DOHH2 (cell line): ENCODE measurements at regions not wholly inside any gene's neighbourhood (a gene's known extent, or its start where the extent isn't known, plus 50 kb on each side); places are given as distances from the start of the nearest gene placed in this dataset.
"Not testable (repeated sequence)": the region's sequence is repeated elsewhere in the genome, so short reads cannot be mapped to it uniquely, and the experiment has no call there.

Experiments
- H3F3A ChIP-seq: fragments of 200-600 bp; sonication (generic), shearing (Covaris generic); 2 replicates; pipeline ENCODE4 v1.6.0; 2016; ENCODE audit warnings: antibody characterized with exemption, mild to moderate bottlenecking; ENCODE audit not compliant: control insufficient read depth, insufficient read depth
- H3K27ac ChIP-seq: fragments of 200-600 bp; sonication (generic); 2 replicates; pipeline ENCODE4 v1.5.1; 2014; ENCODE audit warnings: low read depth, mild to moderate bottlenecking, low read length, moderate library complexity
- H3K27me3 ChIP-seq: fragments of 200-600 bp; sonication (generic); 2 replicates; pipeline ENCODE4 v1.6.1; 2014; ENCODE audit warnings: mild to moderate bottlenecking, low read length, mixed read lengths; ENCODE audit not compliant: control insufficient read depth
- H3K36me3 ChIP-seq: fragments of 200-600 bp; sonication (generic); 2 replicates; pipeline ENCODE4 v1.6.1; 2014; ENCODE audit warnings: mild to moderate bottlenecking, low read length, moderate library complexity, mixed read lengths; ENCODE audit not compliant: control insufficient read depth
- H3K4me1 ChIP-seq: fragments of 200-600 bp; sonication (generic); 2 replicates; pipeline ENCODE4 v1.6.1; 2014; ENCODE audit warnings: mild to moderate bottlenecking, low read length, mixed read lengths; ENCODE audit not compliant: control insufficient read depth
- H3K4me2 ChIP-seq: fragments of 200-600 bp; sonication (generic); 2 replicates; pipeline ENCODE4 v1.6.0; 2014; ENCODE audit warnings: mild to moderate bottlenecking, low read length, moderate library complexity
- H3K4me3 ChIP-seq: fragments of 200-600 bp; sonication (generic); 2 replicates; pipeline ENCODE4 v1.5.1; 2014; ENCODE audit warnings: mild to moderate bottlenecking, low read length, mixed read lengths
- H3K79me2 ChIP-seq: fragments of 200-600 bp; sonication (generic); 2 replicates; pipeline ENCODE4 v1.6.1; 2014; ENCODE audit warnings: mild to moderate bottlenecking, low read length, mixed read lengths; ENCODE audit not compliant: control insufficient read depth
- H3K9me2 ChIP-seq: fragments of 200-600 bp; sonication (generic); replicated peaks from 2 replicates; pipeline ENCODE4 v1.6.1; 2014; ENCODE audit warnings: mild to moderate bottlenecking, low read length, mixed read lengths; ENCODE audit not compliant: control insufficient read depth
- H3K9me3 ChIP-seq: fragments of 200-600 bp; sonication (generic); 2 replicates; pipeline ENCODE4 v1.6.1; 2014; ENCODE audit warnings: antibody characterized with exemption, low read length, mixed read lengths; ENCODE audit not compliant: control insufficient read depth, insufficient read depth
- H4K20me1 ChIP-seq: fragments of 200-600 bp; sonication (generic); 2 replicates; pipeline ENCODE4 v1.6.0; 2014; ENCODE audit warnings: low read depth, mild to moderate bottlenecking, antibody characterized with exemption, low read length, moderate library complexity; ENCODE audit not compliant: control insufficient read depth, insufficient read depth
- CTCF ChIP-seq: fragments of 200-600 bp; sonication (generic); IDR thresholded peaks from one replicate; pipeline ENCODE4 v1.5.1; 2014; ENCODE audit warnings: antibody characterized with exemption, mild to moderate bottlenecking, low read depth, low read length; ENCODE audit not compliant: poor library complexity, severe bottlenecking
- EZH2phosphoT487 ChIP-seq: fragments of 200-600 bp; sonication (generic); IDR thresholded peaks from 2 replicates; pipeline ENCODE4 v1.6.1; 2017; ENCODE audit warnings: borderline replicate concordance, mild to moderate bottlenecking, antibody characterized with exemption, low read length, moderate library complexity, mixed read lengths

DNA sequence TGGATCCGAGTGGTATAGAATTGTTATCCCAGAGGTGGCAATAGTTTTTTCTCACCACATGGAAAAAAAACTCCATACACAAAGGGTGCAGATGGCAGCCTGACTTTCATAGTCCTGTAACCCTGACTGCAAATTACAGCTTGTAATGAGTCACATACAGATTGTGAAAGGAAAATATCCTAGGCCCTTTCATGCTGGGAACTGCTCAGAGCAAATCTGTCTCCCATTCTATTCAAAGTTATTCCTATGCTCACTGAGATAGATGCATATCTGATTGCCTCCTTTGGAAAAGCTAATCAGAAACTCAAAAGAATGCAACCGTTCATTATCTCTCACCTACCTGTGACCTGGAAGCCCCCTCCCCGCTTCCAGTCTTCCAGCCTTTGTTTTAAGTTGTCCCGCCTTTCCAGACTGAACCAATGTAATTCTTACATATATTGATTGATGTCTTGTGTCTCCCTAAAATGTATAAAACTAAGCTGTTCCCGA, 108.7 kb upstream of the MAP3K4 start:
- Histone ChIP-seq H3K4me3 (no peak overlapping the region), H3K9me2 (no peaks in the 10 kb centered on the region), H3F3A (no peaks in the 10 kb centered on the region), H3K27ac (no peak overlapping the region), H4K20me1 (no peaks in the 10 kb centered on the region), H3K9me3 (no peaks in the 10 kb centered on the region), H3K4me1 (no peaks in the 10 kb centered on the region), H3K4me2 (no peak overlapping the region), H3K27me3 (no peaks in the 10 kb centered on the region), H3K79me2 (no peaks in the 10 kb centered on the region), H3K36me3 (no peaks in the 10 kb centered on the region)
- TF ChIP-seq CTCF (no peak), EZH2phosphoT487 (no peak)

DNA sequence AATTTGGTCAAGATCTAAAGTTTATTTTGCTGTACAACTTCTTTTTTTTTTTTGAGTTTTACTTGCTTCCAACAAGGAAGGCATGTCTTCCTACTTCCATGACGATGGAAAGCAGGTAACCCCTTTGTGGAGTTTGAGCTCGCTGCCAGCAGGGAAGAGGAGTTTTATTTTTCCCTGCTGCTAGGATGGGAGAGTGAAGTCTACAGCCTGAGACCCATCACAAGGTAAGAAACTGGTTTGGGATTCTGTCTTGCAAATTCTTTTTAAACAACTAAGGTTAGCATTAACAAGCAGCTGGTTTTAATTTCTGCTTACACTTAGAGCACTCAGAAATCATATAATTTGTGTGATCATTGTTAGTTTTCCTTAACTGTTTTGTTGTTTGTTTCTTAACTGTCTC, 108.0 kb upstream of the MAP3K4 start:
- H3K4me1 ChIP-seq = no peaks in the 10 kb centered on the region
- no peak overlapping the region for H3K4me2 ChIP-seq
- H3K36me3 ChIP-seq = no peaks in the 10 kb centered on the region
- no peak for TF ChIP-seq CTCF
- TF ChIP-seq EZH2phosphoT487 = no peak
- no peaks in the 10 kb centered on the region for H3F3A ChIP-seq
- H3K27ac ChIP-seq = no peak overlapping the region
- H4K20me1 ChIP-seq = no peaks in the 10 kb centered on the region
- H3K9me2 ChIP-seq = no peaks in the 10 kb centered on the region
- no peaks in the 10 kb centered on the region for H3K27me3 ChIP-seq
- no peaks in the 10 kb centered on the region for H3K79me2 ChIP-seq
- no peaks in the 10 kb centered on the region for H3K9me3 ChIP-seq
- no peak overlapping the region for H3K4me3 ChIP-seq

- Histone ChIP-seq H3K9me2 (no peaks in the 10 kb centered on the region), H3K4me2 (no peak overlapping the region), H3K4me3 (no peak overlapping the region), H4K20me1 (no peaks in the 10 kb centered on the region), H3K9me3 (no peaks in the 10 kb centered on the region), H3K27ac (no peak overlapping the region), H3K36me3 (no peaks in the 10 kb centered on the region), H3F3A (no peaks in the 10 kb centered on the region), H3K27me3 (no peaks in the 10 kb centered on the region), H3K4me1 (no peaks in the 10 kb centered on the region), H3K79me2 (no peaks in the 10 kb centered on the region)
- TF ChIP-seq EZH2phosphoT487 (no peak), CTCF (no peak)
Measured at GRCh38 chr6:160883999-160884398, 107.6 kb upstream of the MAP3K4 start.

DNA sequence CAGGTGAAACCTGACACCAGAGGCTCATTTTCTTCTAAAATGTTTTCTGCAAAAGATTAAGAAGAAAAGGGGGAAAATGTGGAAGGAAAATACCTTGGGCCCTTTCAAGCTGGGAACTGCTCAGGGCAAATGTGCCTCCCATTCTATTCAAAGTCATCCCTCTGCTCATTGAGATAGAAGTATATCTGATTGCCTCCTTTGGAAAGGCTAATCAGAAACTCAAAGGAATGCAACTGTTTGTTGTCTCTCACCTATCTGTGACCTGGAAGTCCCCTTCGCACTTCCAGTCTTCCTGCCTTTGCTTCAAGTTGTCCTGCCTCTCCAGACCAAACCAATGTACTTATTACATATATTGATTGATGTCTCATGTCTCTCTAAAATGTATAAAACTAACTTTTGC, 102.4 kb upstream of the MAP3K4 start:
- H3K36me3 ChIP-seq, H3K79me2 ChIP-seq, H3K4me2 ChIP-seq, H3K9me3 ChIP-seq, H3K9me2 ChIP-seq, H3K27me3 ChIP-seq, H3K4me1 ChIP-seq, H4K20me1 ChIP-seq, H3F3A ChIP-seq, H3K4me3 ChIP-seq, H3K27ac ChIP-seq: not testable (repeated sequence)
